Natural killer cell treated with Interleukin-12 subunit alpha and Interleukin-12 subunit beta and Interleukin-15 and Interleukin-18, amount 100 ng/mL, for 72 hours (primary cell): ENCODE measurements at regions not wholly inside any gene's neighbourhood (a gene's known extent, or its start where the extent isn't known, plus 50 kb on each side); places are given as distances from the start of the nearest gene placed in this dataset.

ENCODE experiments used
- ATAC-seq, 2 donors: fragments of 150-1000 bp; cut with Tn5 transposase in 1 of 2; sonication (Bioruptor Pico), chemical (Tn5 transposase) in 1 of 2; 2 replicates each; pipeline ENCODE4 v1.10.0; 2021
- DNase-seq: peaks from one replicate; pipeline ENCODE4 v3.0.0; 2022; ENCODE audit warnings: low spot score
- H3K27ac Mint-ChIP-seq, 2 donors: 1 replicate in 1 of 2; 2 replicates in 1 of 2; pipeline ENCODE4 v1.8.0; 2022; ENCODE audit warnings: mixed read lengths in 2 of 2, mild to moderate bottlenecking in 1 of 2, moderate library complexity in 1 of 2
- H3K27me3 Mint-ChIP-seq, 2 donors: 1 replicate in 1 of 2; 2 replicates in 1 of 2; pipeline ENCODE4 v1.8.0; 2022; ENCODE audit warnings: mixed read lengths in 2 of 2
- H3K36me3 Mint-ChIP-seq: one replicate; pipeline ENCODE4 v1.8.0; 2022; ENCODE audit warnings: mixed read lengths
- H3K4me1 Mint-ChIP-seq, 2 donors: 1 replicate in 1 of 2; 2 replicates in 1 of 2; pipeline ENCODE4 v1.8.0; 2022; ENCODE audit warnings: low read depth in 2 of 2, mixed read lengths in 2 of 2, mild to moderate bottlenecking in 1 of 2
- H3K4me3 Mint-ChIP-seq: one replicate; pipeline ENCODE4 v1.8.0; 2022; ENCODE audit warnings: mixed read lengths
- H3K9me3 Mint-ChIP-seq: 2 replicates; pipeline ENCODE4 v1.8.0; 2022; ENCODE audit warnings: mixed read lengths

GRCh38 chr4:100797791-100798190 lies 280.0 kb upstream of the EMCN start:
- H3K27me3 Mint-ChIP-seq, result no peaks in the 10 kb centered on the region
- no peaks in the 10 kb centered on the region for H3K4me1 Mint-ChIP-seq
- no peak overlapping the region for H3K27ac Mint-ChIP-seq
- H3K4me3 Mint-ChIP-seq, result no peak overlapping the region
- H3K36me3 Mint-ChIP-seq, result no peaks in the 10 kb centered on the region
- DNase-seq, result no peak
- H3K9me3 Mint-ChIP-seq, result peaks cover 2% of the 10 kb centered on the region
- no peak for ATAC-seq

- no peaks in the 10 kb centered on the region for H3K36me3 Mint-ChIP-seq
- ATAC-seq (no peak), DNase-seq (no peak)
- H3K27me3 Mint-ChIP-seq, result no peaks in the 10 kb centered on the region
- H3K4me3 Mint-ChIP-seq, result no peak overlapping the region
- H3K4me1 Mint-ChIP-seq, result no peaks in the 10 kb centered on the region
- H3K9me3 Mint-ChIP-seq, result peaks cover 2% of the 10 kb centered on the region
- H3K27ac Mint-ChIP-seq, result no peak overlapping the region
Measured at GRCh38 chr4:100797356-100797755, 279.5 kb upstream of the EMCN start.

- DNase-seq (no peak), ATAC-seq (no peak)
- H3K27ac Mint-ChIP-seq, result no peak overlapping the region
- H3K4me1 Mint-ChIP-seq, result no peaks in the 10 kb centered on the region
- H3K4me3 Mint-ChIP-seq, result no peak overlapping the region
- H3K36me3 Mint-ChIP-seq, result no peaks in the 10 kb centered on the region
- H3K9me3 Mint-ChIP-seq, result peaks cover 2% of the 10 kb centered on the region
- peaks cover 0 to 4% of the 10 kb centered on the region in 2 donors for H3K27me3 Mint-ChIP-seq
Measured at GRCh38 chr4:100796332-100796731, 278.5 kb upstream of the EMCN start.

- Mint-ChIP-seq H3K27ac (no peak overlapping the region), H3K27me3 (peaks cover 0 to 4% of the 10 kb centered on the region in 2 donors), H3K4me1 (no peaks in the 10 kb centered on the region), H3K9me3 (peaks cover 2% of the 10 kb centered on the region), H3K36me3 (no peaks in the 10 kb centered on the region), H3K4me3 (no peak overlapping the region)
- ATAC-seq (no peak), DNase-seq (no peak)
Measured at GRCh38 chr4:100795581-100795980, 277.8 kb upstream of the EMCN start.

- Mint-ChIP-seq H3K36me3 (no peaks in the 10 kb centered on the region), H3K4me3 (no peak overlapping the region), H3K27ac (no peak overlapping the region), H3K27me3 (peaks cover 9 to 10% of the 10 kb centered on the region in 2 donors), H3K9me3 (no peaks in the 10 kb centered on the region), H3K4me1 (no peaks in the 10 kb centered on the region)
- ATAC-seq, result no peak
- no peak for DNase-seq
Measured at GRCh38 chr4:100790836-100791615, 273.2 kb upstream of the EMCN start.

GRCh38 chr4:100789991-100790390 lies 272.2 kb upstream of the EMCN start:
- H3K4me1 Mint-ChIP-seq, result no peaks in the 10 kb centered on the region
- no peaks in the 10 kb centered on the region for H3K36me3 Mint-ChIP-seq
- ATAC-seq (no peak), DNase-seq (no peak)
- H3K27ac Mint-ChIP-seq, result no peak overlapping the region
- no peak overlapping the region for H3K4me3 Mint-ChIP-seq
- H3K27me3 Mint-ChIP-seq, result peaks cover 9 to 10% of the 10 kb centered on the region in 2 donors
- H3K9me3 Mint-ChIP-seq, result no peaks in the 10 kb centered on the region

- no peaks in the 10 kb centered on the region for H3K36me3 Mint-ChIP-seq
- H3K27me3 Mint-ChIP-seq, result peaks cover 5 to 10% of the 10 kb centered on the region in 2 donors
- H3K4me1 Mint-ChIP-seq, result no peaks in the 10 kb centered on the region
- no peak overlapping the region for H3K4me3 Mint-ChIP-seq
- H3K9me3 Mint-ChIP-seq, result no peaks in the 10 kb centered on the region
- ATAC-seq (no peak), DNase-seq (no peak)
- H3K27ac Mint-ChIP-seq, result no peak overlapping the region
Measured at GRCh38 chr4:100786481-100786880, 268.7 kb upstream of the EMCN start.

- Mint-ChIP-seq H3K4me3 (no peak overlapping the region), H3K9me3 (no peaks in the 10 kb centered on the region), H3K36me3 (no peaks in the 10 kb centered on the region), H3K4me1 (no peaks in the 10 kb centered on the region), H3K27ac (no peak overlapping the region), H3K27me3 (peaks cover 0 to 3% of the 10 kb centered on the region in 2 donors)
- ATAC-seq (no peak), DNase-seq (no peak)
Measured at GRCh38 chr4:100782356-100782755, 264.5 kb upstream of the EMCN start.

- no peaks in the 10 kb centered on the region for H3K27me3 Mint-ChIP-seq
- no peak for ATAC-seq
- H3K36me3 Mint-ChIP-seq, result no peaks in the 10 kb centered on the region
- H3K4me1 Mint-ChIP-seq, result no peaks in the 10 kb centered on the region
- no peak overlapping the region for H3K4me3 Mint-ChIP-seq
- no peaks in the 10 kb centered on the region for H3K9me3 Mint-ChIP-seq
- H3K27ac Mint-ChIP-seq, result no peak overlapping the region
- DNase-seq, result no peak
Measured at GRCh38 chr4:100781435-100781834, 263.6 kb upstream of the EMCN start.

- Mint-ChIP-seq H3K9me3 (peaks cover 4% of the 10 kb centered on the region), H3K4me1 (no peaks in the 10 kb centered on the region), H3K27me3 (peaks cover 0 to 2% of the 10 kb centered on the region in 2 donors), H3K36me3 (peaks cover 6% of the 10 kb centered on the region), H3K27ac (no peak overlapping the region), H3K4me3 (no peak overlapping the region)
- DNase-seq, result no peak
- ATAC-seq, result no peak
Measured at GRCh38 chr4:100780126-100780525, 262.3 kb upstream of the EMCN start.

- Mint-ChIP-seq H3K9me3 (peaks cover 4% of the 10 kb centered on the region), H3K27ac (no peak overlapping the region), H3K27me3 (peaks cover 0 to 2% of the 10 kb centered on the region in 2 donors), H3K4me1 (no peaks in the 10 kb centered on the region), H3K4me3 (no peak overlapping the region), H3K36me3 (peaks cover 6% of the 10 kb centered on the region)
- DNase-seq (no peak), ATAC-seq (no peak)
Measured at GRCh38 chr4:100778431-100778830, 260.6 kb upstream of the EMCN start.

- Mint-ChIP-seq H3K27me3 (peaks cover 0 to 8% of the 10 kb centered on the region in 2 donors), H3K4me1 (no peaks in the 10 kb centered on the region), H3K36me3 (peaks cover 6% of the 10 kb centered on the region), H3K4me3 (no peak overlapping the region), H3K27ac (no peak overlapping the region), H3K9me3 (peaks cover 8% of the 10 kb centered on the region)
- DNase-seq, result no peak
- no peak for ATAC-seq
Measured at GRCh38 chr4:100762738-100763137, 244.9 kb upstream of the EMCN start.

GRCh38 chr4:100754751-100755150 lies 236.9 kb upstream of the EMCN start:
- H3K4me3 Mint-ChIP-seq, result no peak overlapping the region
- H3K9me3 Mint-ChIP-seq, result no peaks in the 10 kb centered on the region
- ATAC-seq (no peak), DNase-seq (no peak)
- no peaks in the 10 kb centered on the region for H3K4me1 Mint-ChIP-seq
- H3K27ac Mint-ChIP-seq, result no peak overlapping the region
- peaks cover 4 to 5% of the 10 kb centered on the region in 2 donors for H3K27me3 Mint-ChIP-seq
- H3K36me3 Mint-ChIP-seq, result peaks cover 4% of the 10 kb centered on the region

- DNase-seq, result no peak
- peak in 1 of 2 donors; percentile 24 for ATAC-seq
- Mint-ChIP-seq H3K36me3 (no peaks in the 10 kb centered on the region), H3K4me1 (no peaks in the 10 kb centered on the region), H3K4me3 (no peak overlapping the region), H3K9me3 (no peaks in the 10 kb centered on the region), H3K27me3 (no peaks in the 10 kb centered on the region), H3K27ac (no peak overlapping the region)
Measured at GRCh38 chr4:100746141-100746739, 228.4 kb upstream of the EMCN start.
